GM19395 (cell line): ENCODE measurements at regions not wholly inside any gene's neighbourhood (a gene's known extent, or its start where the extent isn't known, plus 50 kb on each side); places are given as distances from the start of the nearest gene placed in this dataset.

ENCODE experiments used
- ATAC-seq: cut with Tn5 transposase; IDR thresholded peaks from one replicate; pipeline ENCODE4 v1.9.1; 2021; ENCODE audit warnings: mild to moderate bottlenecking, moderate library complexity; ENCODE audit not compliant: unreplicated experiment

DNA sequence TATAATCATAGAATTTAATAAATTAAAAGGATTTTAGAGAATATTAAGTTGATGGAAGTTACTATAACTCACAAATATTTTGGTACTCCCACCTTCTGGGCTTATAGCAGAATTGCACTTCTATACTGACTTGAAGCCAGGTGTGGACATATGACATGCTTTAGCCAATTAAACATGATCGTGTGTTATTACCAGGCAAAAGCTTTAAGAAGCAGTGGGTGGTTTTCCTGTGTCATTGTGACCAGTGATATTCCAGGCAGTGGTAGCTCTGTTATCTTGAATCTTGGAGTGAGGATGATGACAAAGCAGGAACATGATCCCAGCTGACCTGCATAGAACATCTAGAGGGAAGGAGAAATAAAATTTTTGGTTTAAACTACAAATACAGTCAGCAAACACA is 370.9 kb upstream of the ZEB2 start:
- no peak for ATAC-seq

GRCh38 chr2:144889348-144889747 is 369.4 kb upstream of the ZEB2 start:
- ATAC-seq: no peak

GRCh38 chr2:144886862-144887261 is 366.9 kb upstream of the ZEB2 start:
- ATAC-seq: no peak

- no peak for ATAC-seq
These were observed 358.0 kb upstream of the ZEB2 start for GRCh38 chr2:144877893-144878292.

DNA sequence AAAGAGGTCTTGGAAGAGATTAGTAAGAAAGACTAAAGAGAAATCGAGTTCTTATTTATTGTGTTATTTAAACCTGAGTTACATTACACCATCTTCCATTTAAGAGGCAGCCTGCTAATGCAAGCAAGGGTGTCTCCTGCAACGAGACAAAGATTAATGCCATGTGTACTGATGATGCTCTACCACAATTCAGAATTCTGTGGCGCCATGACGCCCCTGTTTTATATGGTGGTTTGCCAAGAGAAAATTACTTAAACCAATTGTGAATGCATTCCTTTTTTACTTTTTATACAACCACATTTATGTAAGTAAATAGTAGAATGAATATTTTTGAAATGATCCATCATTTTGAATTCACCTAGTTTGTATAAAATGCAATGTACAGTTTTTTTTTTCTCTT is 356.1 kb upstream of the ZEB2 start:
- no peak for ATAC-seq

- ATAC-seq: no peak
These were observed 355.5 kb upstream of the ZEB2 start for GRCh38 chr2:144875290-144875969.

DNA sequence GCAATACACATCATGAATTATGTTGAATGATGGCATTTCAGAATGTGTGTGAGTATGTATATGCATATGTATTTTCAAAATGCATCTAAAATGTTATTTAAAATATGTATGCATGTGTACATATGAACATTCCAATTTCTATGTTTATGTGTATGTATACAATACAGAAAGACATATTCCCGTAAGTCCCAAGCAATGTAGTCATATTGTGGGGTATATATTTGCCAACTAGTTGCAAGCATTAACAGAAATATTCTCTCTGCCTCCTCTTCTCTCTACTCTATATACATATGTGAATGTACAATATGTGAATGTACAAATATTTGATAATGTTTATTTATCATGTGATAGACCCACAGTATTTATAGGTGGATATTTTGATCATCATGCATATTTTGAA is 345.8 kb upstream of the ZEB2 start:
- no peak for ATAC-seq

- ATAC-seq: no peak
These were observed 339.8 kb upstream of the ZEB2 start for GRCh38 chr2:144859716-144860115.

DNA sequence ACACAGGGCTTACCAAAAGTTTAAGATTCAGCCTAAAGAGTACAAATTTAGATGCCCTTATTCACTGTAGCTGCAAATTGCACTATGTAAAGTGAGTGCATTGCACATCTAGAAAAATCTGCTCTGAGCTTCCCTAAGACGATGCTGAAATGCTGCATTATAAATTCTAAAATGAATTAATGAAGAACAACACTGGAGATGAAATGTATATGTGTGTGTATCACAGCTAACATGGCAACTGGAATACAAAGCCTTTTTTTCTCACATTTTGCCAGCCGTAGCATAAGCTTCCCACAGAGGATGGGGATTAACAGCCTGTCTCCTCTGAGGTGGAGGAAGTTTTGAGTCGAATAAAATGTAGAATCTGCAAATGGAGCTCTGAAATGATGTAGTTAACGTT is 338.3 kb upstream of the ZEB2 start:
- no peak for ATAC-seq

GRCh38 chr2:144854596-144854995 is 334.7 kb upstream of the ZEB2 start:
- no peak for ATAC-seq

GRCh38 chr2:144849612-144850011 is 329.7 kb upstream of the ZEB2 start:
- no peak for ATAC-seq

DNA sequence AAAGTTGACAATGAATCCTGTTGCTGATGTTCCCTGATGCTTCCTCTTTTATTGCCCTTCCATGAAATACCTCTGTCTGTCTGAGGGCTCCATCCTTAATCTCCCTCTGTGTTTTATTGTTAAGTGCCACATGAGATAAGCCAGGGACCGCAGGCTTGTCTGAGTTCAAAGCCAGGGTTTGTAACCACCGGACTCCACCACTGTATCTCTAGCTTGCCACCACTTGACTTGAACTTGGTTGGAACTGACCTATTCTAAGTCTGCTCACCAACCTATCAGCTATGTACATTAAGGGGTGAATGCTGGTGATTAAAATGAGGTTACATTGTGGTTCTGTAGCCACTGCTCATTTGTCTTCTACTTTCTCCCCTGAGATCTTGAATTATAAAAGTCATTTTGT is 328.5 kb upstream of the ZEB2 start:
- ATAC-seq: no peak

DNA sequence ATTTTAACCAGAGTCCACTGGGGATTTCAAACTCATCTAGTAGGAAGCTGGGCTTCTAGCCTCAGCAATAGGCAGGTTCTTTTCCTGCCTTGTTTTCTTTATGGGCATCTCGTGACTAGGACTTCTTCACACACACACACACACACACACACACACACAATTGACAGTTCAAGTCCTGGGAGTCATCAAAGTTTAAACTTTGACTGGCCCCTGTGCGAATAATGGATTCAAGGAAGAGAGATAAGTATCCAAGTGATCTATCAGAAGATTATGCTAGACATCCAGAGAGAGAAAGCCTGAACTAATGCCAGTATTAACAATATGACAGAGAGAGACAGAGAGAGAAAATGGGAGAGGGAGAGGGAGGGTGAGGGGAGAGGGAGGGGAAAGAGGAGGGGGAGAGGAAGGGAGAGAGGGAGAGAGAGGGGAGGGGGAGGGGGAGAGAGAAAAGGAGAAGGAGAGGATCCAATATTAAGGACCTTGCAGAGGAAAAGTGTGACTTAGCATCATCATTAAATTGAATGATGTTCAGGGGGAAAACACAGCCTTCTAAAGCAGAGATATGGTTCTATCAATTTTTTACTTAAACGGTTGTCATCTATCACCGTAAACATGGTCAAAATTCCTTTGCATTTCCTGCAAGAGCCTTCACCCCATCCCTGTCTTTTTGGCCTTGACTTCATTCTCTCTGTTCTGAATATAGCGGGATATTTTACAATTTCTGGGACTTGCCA is 327.6 kb upstream of the ZEB2 start:
- no peak for ATAC-seq

DNA sequence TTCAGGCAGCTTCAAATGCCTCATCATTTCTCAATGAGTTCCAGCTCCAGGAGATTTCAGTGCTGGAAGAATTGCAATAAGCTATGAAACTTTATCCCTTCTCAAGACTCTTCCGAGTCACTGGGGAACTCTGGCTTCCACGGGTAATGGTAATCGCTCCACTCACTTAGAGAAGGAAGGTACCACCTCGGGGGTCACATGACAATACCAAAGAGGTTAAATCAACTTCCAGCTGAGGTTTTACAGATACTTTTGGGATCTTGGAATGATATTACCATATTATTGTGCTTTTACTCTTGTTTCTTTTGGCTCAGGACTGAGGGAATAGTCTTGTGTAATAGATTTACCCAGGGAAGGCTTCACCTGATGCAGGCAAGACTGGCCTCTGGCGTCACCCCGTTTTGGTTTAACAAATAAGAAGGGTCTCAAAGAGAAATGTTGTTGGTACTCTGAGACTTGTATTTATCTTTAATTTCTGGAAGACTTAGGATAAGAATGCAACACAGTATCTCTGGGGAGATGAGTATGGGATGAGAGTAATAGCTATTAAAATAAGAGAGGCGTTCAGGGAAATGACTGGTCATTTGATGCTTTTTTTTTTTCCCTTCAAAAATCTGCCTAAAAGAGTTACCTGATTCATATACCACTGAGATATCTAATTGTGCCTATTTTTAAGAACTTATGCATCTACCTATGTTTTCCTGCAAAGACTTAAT is 316.9 kb upstream of the ZEB2 start:
- no peak for ATAC-seq

DNA sequence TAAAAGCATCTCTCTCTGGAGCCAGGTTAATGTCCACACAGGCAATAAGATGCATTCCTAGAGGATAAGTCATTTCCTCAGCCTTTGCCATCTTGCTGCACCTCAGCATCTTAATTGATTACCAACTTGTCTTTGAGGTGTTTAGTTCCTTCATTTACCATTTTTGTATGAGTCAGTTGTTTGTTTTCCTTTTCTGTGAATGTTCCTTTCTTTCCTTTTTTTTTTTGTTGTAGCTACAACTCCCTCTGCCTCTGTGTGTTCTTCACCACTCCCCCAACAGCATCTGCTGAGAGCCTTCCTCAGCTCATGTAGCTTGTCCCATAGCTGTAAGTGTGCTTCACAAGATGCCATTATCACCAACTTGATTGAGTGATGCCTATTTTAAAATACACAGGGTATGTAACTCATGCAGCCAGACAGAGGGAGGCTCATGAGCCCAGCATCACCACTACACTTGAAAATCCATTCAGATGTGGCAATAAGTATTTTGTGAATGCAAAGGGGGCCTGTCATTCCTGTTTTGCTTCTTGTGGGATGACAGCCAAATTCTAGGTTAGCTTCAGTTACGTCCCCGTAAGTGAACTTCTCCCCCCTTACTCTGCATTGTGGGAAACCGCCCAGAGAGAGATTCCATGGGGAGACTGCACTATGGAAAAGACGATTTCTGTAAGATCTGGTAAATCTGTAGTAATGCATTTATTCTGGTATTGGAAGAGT is 315.9 kb upstream of the ZEB2 start:
- ATAC-seq: no peak

DNA sequence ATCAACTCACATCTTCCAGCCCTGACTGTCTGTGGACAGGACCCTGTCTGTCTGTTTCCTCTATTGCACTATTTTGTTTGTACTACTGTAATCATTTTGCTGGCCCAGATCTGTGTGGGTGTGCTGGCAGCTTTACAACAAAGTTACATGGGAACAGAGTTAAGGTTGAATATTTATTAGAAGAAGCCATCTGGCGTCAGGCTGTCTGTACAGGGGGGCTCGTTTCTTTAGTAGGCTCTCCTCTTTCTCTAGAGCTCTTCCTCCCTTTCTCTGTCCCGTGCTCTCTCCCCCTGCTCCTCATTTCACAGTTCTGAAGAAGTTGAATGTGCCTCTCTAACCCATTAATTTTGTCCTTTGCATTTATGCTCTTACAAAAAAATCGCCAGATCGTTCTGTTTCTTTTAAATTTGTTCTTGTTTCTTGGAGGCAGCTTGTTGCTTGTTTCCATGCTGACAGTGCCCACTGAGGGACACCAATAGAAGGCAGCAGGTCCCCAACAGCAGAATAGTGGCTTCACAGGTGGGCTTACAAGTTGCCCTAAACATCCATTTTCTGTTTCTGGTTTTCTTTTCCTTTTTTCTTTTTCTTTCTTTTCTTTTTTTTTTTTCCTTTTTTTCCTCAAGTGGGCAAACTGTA is 315.2 kb upstream of the ZEB2 start:
- no peak for ATAC-seq

- no peak for ATAC-seq
These were observed 314.4 kb upstream of the ZEB2 start for GRCh38 chr2:144834363-144834762.

DNA sequence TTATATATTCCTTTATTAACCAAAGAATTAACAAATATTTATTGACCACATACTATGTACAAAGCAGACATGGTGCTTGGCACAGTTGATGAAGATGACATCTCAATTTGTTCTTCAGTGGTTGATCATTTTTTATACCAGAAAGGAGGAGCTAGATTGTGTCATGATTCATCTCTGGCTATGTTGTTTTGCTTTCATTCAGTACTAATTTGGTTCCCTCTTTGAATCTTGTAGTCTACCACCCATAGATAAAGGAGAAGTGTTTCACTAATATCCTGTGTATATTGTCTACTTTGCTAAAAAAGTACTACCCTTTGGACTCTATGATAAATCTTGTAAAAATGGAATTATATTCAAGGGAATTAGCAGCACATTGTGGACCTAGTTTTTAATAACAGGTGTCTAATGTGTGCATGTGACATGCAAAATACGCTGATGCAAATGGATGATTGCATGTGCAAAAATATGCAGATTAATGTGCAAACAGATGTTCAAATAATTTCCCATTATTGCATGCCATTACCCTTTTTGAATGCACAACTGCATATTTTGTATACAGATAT is 313.2 kb upstream of the ZEB2 start:
- no peak for ATAC-seq

DNA sequence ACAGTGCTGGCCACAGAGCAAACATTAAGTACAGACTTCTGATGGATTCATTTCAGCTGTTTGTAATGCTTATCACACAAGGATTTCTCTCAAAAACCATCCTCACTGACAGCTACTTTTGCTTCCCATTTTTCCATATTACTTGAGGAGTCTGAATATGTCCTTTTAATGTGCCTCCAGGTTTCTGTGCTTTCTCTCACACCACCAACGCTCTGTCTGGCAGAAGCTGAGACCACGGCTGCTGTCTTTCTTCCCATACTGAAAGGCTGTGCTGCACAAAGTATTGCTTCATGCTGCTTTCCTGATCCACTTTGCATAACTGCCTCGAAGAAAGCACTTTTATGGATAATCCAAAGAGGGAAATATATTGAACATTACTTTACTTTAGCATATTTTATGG is 312.1 kb upstream of the ZEB2 start:
- ATAC-seq: no peak

DNA sequence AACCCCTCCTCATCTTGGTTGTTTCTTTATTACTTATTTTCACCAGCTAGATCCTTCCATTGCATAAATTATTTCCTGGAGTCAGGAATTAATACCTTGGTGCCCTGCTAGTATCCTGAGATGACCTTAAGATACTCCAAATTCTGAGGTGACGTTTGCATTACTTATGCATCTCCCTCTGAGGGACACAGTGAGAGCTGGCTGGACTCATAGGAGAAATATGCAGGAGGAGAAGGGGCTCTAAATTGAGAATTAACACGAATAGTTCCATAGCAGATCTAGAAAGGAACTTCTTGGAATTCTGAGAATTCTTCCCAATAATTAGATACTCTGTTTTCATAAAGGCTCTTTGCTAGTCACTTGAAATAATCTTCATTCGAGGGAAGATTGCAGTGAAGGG is 310.6 kb upstream of the ZEB2 start:
- no peak for ATAC-seq

DNA sequence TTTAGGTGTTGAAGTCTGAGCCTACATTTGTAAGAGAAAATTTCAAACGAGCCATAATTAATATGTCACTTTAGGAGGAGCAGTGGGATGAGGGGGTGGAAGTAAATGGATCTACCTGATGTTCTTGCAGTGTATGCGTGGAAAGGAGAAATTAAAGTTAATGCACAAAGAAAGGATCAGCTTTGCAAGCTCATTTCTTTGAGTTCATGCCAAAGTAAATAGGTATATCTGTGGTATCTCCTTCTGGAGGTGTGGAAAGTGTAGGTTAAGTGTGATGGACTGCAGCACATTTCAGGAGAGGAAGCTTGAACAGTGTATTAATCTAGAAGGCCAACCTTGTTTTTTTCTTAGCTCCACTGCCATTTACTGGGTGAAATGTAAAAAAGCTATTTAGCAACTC is 307.5 kb upstream of the ZEB2 start:
- no peak for ATAC-seq
